ENCODE measurements at regions not wholly inside any gene's neighbourhood (a gene's known extent, or its start where the extent isn't known, plus 50 kb on each side); places are given as distances from the start of the nearest gene placed in this dataset.
A peak's percentile ranks its signal among the peaks of the same experiment; 100 is the strongest.

- Histone ChIP-seq H3K4me3 (ENCODE audit: low read depth, low read length) (no peak overlapping the region), H3K27me3 (replicated peaks; ENCODE audit: control insufficient read depth, insufficient read depth, low read length) (no peaks in the 10 kb centered on the region), H3K9me3 (no peaks in the 10 kb centered on the region), H3K36me3 (ENCODE audit: control insufficient read depth, insufficient read depth, low read length) (no peaks in the 10 kb centered on the region), H3K4me1 (peaks cover 33% of the 10 kb centered on the region)
- ChIA-PET CTCF (no interaction called here), POLR2A (no interaction called here)
- TF ChIP-seq CTCF (IDR thresholded peaks at IDR 0.05; ENCODE audit: insufficient read depth in 1 of 2, low read depth in 1 of 2, low read length in 1 of 2, severe bottlenecking in 1 of 2, unreplicated experiment in 1 of 2): no peak
- Mint-ChIP-seq H3K27ac (ENCODE audit: unreplicated experiment) (peak overlapping the region; percentile 45), H3K36me3 (ENCODE audit: insufficient read depth, unreplicated experiment) (peaks cover 8% of the 10 kb centered on the region), H3K4me3 (ENCODE audit: unreplicated experiment) (no peak overlapping the region), H3K9me3 (ENCODE audit: unreplicated experiment) (no peaks in the 10 kb centered on the region), H3K4me1 (ENCODE audit: low read depth, unreplicated experiment) (peaks cover 22% of the 10 kb centered on the region), H3K27me3 (ENCODE audit: insufficient read depth, unreplicated experiment) (no peaks in the 10 kb centered on the region)
- no TSS peak for BruUV-seq (replicated peaks)
- intact Hi-C loops (cut with micrococcal nuclease; ENCODE audit: unreplicated experiment): no loop called here
- no peak for DNase-seq
Observed at GRCh38 chr3:197376020-197376419, 77.6 kb upstream of the DLG1 start.

GRCh38 chr3:197375001-197375441, 76.6 kb upstream of the DLG1 start:
- no peaks in the 10 kb centered on the region for H3K9me3 ChIP-seq
- no peak overlapping the region for H3K4me3 ChIP-seq (ENCODE audit: low read depth, low read length)
- Mint-ChIP-seq H3K27ac (ENCODE audit: unreplicated experiment) (peak overlapping the region; percentile 79), H3K4me1 (ENCODE audit: low read depth, unreplicated experiment) (peaks cover 15% of the 10 kb centered on the region), H3K27me3 (ENCODE audit: insufficient read depth, unreplicated experiment) (no peaks in the 10 kb centered on the region), H3K4me3 (ENCODE audit: unreplicated experiment) (no peak overlapping the region), H3K9me3 (ENCODE audit: unreplicated experiment) (no peaks in the 10 kb centered on the region), H3K36me3 (ENCODE audit: insufficient read depth, unreplicated experiment) (peaks cover 8% of the 10 kb centered on the region)
- POLR2A ChIA-PET: no interaction called here
- CTCF ChIA-PET: no interaction called here
- no TSS peak for BruUV-seq (replicated peaks)
- DNase-seq: no peak
- no peaks in the 10 kb centered on the region for H3K36me3 ChIP-seq (ENCODE audit: control insufficient read depth, insufficient read depth, low read length)
- no peaks in the 10 kb centered on the region for H3K27me3 ChIP-seq (replicated peaks; ENCODE audit: control insufficient read depth, insufficient read depth, low read length)
- intact Hi-C loops (cut with micrococcal nuclease; ENCODE audit: unreplicated experiment): no loop called here
- peaks cover 38% of the 10 kb centered on the region for H3K4me1 ChIP-seq
- TF ChIP-seq CTCF (IDR thresholded peaks at IDR 0.05; ENCODE audit: insufficient read depth in 1 of 2, low read depth in 1 of 2, low read length in 1 of 2, severe bottlenecking in 1 of 2, unreplicated experiment in 1 of 2): no peak

- Mint-ChIP-seq H3K36me3 (ENCODE audit: insufficient read depth, unreplicated experiment) (peaks cover 9% of the 10 kb centered on the region), H3K27me3 (ENCODE audit: insufficient read depth, unreplicated experiment) (no peaks in the 10 kb centered on the region), H3K4me1 (ENCODE audit: low read depth, unreplicated experiment) (peaks cover 23% of the 10 kb centered on the region), H3K4me3 (ENCODE audit: unreplicated experiment) (no peak overlapping the region), H3K27ac (ENCODE audit: unreplicated experiment) (peak overlapping the region; percentile 90), H3K9me3 (ENCODE audit: unreplicated experiment) (no peaks in the 10 kb centered on the region)
- ChIA-PET CTCF (interaction anchor here (0.6 kb wide), 1 partner anchor 68 kb away, joined by 3 read pairs; no protein-coding TSS in a partner anchor), POLR2A (interaction anchor here (0.5 kb wide), 1 partner anchor 93 kb away, joined by 4 read pairs; no protein-coding TSS in a partner anchor)
- intact Hi-C loops (cut with micrococcal nuclease; ENCODE audit: unreplicated experiment): loop anchor here (5.0 kb wide), 2 partner anchors 41 to 119 kb away; no protein-coding TSS in a partner anchor
- Histone ChIP-seq H3K4me3 (ENCODE audit: low read depth, low read length) (no peak overlapping the region), H3K4me1 (peaks cover 50% of the 10 kb centered on the region), H3K36me3 (ENCODE audit: control insufficient read depth, insufficient read depth, low read length) (no peaks in the 10 kb centered on the region), H3K27me3 (replicated peaks; ENCODE audit: control insufficient read depth, insufficient read depth, low read length) (no peaks in the 10 kb centered on the region), H3K9me3 (no peaks in the 10 kb centered on the region)
- no TSS peak for BruUV-seq (replicated peaks)
- no peak for DNase-seq
- no peak for TF ChIP-seq CTCF (IDR thresholded peaks at IDR 0.05; ENCODE audit: insufficient read depth in 1 of 2, low read depth in 1 of 2, low read length in 1 of 2, severe bottlenecking in 1 of 2, unreplicated experiment in 1 of 2)
Observed at GRCh38 chr3:197373096-197373495, 74.7 kb upstream of the DLG1 start.

Measured in Caco-2 (cell line).